NCI-H69 (cell line): ENCODE measurements at regions not wholly inside any gene's neighbourhood (a gene's known extent, or its start where the extent isn't known, plus 50 kb on each side); places are given as distances from the start of the nearest gene placed in this dataset.

Experiments
- DNase-seq: peaks from one replicate; lab custom pipeline; 2025; lab: John Stamatoyannopoulos, UW

DNA sequence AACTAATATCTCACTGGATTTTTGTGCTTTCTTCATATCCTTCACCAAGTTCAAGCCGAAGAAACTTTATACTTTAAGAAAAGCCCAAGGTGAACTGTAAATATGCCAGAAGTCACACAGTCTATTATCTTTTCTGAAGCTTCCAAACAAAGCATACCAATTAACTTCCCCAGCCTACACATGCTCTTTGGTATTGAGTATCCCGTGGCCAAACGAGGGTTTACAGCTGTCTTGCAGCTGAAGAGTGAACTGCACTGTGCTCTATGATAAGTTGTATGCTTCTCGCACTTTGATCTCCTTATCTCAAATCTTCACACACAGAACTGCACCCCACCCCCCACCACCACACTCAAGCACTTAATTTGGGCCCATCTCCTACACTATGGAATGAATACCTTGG, 215.6 kb upstream of the VEPH1 start:
- DNase-seq, result peak; percentile 16

DNA sequence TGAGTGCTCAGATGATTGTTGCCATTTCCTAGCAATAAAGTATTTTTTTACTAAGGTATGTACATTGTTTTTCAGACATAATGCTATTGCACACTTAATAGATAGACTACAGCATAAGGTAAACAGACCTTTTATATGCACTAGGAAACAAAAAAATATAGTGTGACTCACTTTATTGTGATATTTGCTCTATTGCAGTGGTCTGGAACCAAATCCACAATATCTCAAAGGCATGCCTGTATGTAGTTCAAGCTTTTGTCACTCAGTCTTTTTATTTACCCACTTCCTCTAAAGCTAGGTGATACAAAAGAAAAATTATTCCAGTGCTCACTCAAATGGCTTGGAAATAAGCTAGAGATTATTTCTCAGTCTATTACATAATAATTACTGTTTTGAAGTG, 209.9 kb upstream of the VEPH1 start:
- peak; percentile 8 for DNase-seq

DNA sequence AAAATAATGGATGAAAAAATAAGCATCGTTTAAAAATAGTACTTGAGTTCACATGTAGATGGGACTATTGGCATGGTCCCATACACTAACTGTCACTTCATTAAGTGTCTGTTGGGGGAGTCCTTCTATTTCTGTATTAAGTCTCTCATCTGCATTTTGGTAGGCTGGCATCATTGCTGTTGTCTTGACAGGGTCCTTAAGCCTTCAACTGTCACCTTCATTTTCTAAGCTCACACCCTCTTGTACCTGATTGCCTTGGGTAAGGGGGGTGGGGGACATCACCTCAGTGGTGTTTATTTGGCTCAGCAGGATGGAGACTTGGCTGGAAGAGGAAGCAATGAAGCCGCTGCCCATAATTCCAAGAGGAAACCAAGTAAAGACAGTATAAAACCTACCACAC, 202.0 kb upstream of the VEPH1 start:
- peak; percentile 35 for DNase-seq

DNA sequence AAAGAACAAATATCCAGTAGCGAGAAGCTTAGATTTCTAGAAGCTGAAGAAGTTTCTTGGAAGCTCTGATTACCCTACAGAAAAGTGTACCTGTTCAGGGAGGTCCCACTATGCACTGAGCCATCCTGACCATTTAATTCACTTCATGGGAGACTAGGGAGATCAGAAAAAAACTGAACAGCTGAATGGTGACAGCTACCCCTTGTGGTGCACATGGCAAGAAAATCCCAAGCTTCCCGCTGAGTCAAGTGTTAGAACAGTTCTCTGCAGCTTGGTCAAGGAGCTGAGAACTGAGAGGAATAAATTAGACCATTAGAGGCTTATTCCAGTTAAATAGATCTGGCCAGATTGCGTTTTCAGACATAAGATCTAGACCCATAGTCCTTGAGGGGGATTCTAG, 197.2 kb upstream of the VEPH1 start:
- peak; percentile 32 for DNase-seq

DNA sequence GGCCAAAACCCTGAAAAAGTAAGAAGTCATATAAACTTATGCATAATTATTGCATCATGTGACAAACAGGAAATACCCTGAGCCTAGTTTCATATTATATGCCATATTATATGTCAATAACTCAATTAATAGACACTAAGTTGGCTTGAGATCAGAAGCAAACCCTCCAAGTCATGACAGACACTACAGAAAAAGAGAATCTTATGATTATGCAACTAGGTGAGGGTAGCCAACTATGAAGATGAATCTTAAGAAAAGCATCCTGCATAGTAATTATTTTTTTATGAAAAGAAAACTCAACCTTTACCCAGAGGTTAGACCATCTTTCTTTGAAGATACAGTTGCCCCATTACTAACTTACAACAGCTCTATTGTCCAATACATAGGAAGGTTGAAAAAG, 192.4 kb upstream of the VEPH1 start:
- no peak for DNase-seq

DNA sequence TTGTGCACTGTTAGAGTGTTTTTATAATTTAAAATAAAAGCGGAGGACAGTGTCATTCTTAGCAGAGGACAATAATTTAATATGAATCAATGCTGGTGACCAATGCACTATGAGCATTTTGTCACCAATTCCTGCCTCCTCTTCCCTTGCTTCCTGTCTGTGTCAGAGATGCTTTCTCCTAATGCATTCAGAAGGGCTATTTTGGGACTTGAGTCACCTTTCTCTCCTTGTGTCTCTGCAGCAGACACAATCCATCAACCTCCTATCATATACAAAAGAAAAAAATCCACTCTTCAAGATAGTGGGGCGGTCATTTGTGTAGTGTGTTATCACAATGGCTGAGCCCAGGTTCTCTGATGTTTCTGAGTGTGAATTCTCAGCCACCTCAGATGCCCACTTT, 191.9 kb upstream of the VEPH1 start:
- no peak for DNase-seq

DNA sequence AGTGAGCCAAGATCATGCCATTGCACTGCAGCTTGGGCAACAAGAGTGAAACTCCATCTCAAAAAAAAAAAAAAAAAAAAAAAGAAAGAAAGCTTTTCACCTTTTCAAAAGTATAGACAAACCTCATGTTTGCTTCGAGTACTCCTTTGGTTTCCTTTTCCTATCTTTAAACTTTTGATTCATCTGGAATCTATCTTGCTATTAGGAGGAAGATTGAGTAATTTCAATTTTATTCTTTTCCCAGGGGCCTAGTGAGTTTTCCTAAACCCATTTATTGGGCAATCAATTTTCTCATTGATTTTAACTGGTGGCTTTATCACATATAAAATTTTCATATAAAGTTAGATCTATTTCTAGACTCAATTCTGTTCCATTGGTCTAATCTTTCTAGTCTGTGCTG, 190.5 kb upstream of the VEPH1 start:
- no peak for DNase-seq

DNA sequence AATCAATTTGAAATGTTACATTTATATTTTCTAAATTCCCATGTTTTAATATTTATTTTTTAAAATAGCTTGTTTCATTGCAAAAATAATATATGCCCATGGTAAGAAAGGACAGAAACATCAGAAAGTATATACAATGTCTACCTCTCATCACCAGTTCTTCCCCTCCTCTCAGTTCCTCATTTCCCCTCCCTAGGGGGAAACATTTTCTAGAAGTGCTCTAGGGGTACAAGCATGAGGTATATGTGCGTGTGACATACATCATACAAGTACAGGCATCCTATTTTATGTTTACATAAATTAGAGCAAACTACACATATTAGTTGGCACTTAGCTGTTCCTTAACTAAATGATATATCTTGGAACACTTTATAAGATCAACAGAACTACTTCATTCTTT, 189.3 kb upstream of the VEPH1 start:
- no peak for DNase-seq

DNA sequence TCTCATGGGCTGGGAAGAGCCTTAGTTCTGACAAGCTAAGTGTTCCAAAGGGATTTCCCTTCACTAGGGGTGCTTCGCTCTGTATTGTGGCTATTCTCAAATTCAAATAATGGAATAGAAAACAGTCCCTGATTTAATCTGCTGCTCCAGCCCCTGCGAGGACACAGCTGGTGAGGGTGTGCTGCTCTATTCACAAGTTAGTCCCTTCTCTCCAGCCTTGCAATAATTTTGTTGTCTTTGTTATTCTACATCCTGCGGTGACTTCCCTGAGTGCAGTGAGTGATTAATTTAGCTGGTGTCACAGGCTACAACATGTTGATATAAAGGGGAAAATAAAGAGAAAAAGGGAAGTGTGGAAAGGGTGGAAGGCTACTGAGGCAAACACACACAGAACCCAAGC, 180.5 kb upstream of the VEPH1 start:
- DNase-seq, result peak; percentile 49

DNA sequence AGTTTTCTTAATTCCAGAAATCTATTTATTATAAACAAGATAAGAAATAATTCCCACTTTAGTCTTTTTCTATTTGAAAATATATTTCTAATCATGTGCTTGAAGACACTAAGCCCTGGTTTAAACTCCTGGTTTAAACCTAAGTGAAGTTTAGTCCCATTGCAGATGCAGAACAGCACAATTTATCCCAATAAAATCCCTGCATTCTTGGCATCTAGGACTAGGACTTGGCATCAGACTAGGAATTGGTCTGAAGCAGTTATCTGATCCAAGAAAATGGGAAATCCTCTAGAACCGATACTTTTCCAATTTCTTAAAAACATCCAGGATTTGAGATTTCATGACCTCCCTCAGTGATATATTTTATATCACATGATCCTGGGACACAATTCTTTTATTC, 168.8 kb upstream of the VEPH1 start:
- peak; percentile 4 for DNase-seq

DNA sequence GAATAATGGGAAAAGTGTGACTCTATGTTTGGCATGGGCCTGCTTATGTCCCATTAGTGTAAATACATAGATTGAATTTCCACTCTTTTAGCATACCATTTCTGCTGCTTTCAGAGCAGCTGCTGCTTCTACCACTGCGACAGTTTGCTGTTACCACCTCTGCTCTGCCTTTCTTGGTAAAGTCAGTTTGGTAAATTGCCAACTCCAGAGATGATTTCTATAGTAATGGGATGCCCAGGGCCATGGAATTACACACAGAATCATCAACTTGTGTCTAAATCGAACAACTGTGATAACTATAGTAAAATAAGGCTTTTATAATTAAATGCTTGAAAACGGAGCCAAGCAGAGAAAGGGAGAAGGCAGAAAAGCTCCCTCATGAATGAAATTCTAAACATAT, 168.4 kb upstream of the VEPH1 start:
- peak; percentile 77 for DNase-seq

DNA sequence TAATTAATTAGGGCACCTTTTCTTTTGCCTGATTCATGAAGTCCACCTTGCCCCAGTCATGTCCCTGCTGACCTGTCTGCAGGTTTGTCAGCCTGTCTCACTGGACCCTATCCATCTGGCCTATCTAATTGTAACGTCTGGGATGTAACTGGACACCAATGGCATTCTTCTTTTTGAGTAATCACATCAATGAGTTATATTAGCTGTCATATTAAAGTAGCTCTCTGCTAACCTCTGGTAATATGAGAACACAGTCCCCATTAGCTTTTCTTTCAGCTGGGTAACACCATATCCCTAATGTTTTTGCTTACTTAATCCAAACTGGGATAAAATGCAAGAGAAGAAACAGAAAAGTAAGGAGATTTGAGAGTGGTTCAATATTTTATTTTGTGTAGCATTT, 166.2 kb upstream of the VEPH1 start:
- DNase-seq, result peak; percentile 70

DNA sequence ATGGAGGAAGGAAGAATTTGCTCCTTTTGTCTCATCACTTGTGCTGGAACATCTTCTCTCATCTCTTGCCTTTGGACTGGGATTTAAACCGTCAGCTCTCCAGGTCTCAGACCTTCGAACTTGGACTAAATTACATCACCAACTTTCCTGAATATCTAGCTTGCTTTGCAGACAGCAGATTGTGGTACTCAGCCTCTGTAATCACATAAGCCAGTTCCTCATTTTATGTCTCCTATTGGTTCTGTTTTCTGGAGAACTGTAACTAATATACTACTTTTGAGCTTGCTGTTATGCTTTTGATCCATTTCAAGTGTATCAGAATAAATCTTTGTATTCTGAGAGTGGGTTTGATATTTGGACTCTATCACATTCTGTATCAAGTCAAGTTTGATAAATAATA, 164.3 kb upstream of the VEPH1 start:
- DNase-seq, result no peak

DNA sequence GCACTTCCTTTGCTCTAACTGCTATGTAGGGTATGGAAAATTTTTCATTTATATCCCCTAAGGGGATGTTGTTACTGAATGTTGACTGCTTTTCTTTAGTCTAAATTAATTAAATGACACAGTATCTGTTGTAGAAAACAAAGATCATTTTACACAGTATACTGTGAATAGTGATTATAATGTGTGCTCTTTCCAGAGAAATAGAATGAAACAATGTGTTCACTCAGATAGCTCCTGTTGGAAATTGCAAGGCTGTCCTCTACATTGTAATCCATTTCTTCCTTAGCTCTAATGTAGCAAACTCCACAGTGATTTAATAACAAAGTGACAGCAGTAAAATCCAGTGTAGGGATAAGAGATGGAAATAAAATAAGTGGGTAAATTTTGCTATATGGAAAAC, 159.0 kb upstream of the VEPH1 start:
- no peak for DNase-seq

DNA sequence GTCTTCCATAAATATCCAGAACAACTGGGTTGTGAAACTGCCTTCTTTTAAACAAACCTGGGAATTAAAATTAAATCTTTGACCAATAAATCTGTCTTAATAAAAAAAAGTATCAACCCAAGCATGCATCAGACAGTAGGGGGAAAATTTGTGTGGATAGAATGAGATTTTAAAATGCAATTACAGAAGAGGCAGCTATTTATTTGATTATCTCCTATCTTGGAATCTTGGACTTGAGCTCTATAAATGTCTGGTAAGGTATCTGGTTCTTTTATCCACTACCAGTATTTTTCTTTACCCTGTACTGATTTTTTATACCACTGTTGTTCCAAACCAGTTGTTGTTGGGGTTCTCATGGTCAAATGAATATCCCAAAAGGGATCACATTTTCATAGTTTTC, 157.6 kb upstream of the VEPH1 start:
- DNase-seq, result no peak

DNA sequence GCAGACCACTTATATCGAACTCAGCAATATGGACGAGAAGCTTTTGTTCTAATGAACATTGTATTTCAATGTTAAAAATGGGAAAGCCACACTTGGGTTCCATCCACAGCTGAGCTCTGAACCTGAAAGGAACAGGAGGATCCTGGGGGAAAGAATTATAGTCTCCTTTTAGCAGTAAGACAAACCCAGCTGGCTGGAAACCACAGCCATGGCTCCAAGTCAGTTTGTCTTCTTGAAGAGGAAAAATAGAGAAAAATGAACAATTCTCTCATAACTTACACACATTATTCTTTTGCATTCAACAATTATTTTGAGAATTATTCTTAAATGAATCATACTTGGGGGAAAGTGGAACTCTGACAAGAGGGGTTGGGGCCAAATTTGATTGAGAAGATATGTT, 149.2 kb upstream of the VEPH1 start:
- DNase-seq, result no peak

DNA sequence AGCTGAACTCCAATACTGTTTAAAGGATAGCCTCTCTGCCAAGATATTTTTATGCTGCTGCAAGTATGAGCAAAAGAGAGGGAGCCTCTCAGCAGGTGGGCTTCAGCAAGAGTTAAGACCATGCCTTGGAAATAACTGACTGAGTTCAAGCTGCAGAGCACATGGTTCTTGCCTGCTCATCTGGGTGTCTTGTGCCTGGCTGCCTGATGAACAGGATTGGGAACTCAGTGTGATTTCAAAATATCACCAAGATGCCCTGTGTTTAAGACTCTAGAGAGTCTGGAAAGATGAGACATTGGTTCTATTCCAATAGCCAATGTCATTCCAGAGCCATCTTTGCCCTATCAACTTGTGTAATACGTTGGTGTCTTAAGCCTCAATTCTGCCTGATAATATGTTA, 147.5 kb upstream of the VEPH1 start:
- DNase-seq, result no peak

DNA sequence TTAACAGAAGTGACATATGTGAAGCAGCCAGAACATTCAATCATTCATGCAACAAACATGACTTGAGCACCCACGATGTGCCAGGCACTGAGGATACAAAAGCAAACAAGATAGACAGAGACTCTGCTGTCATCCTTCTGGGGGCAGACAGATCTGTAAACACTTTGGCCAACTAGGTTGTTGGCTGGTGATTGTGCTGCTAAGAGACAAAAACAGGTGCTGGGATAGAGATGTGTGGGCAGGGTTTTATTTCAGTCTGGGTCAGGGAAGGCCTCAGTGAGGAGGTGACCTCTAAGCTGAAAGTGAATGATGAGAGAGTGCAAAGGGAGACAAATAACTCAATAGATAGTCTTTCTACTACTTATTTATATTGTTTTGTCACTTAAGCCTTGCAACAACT, 147.0 kb upstream of the VEPH1 start:
- no peak for DNase-seq

DNA sequence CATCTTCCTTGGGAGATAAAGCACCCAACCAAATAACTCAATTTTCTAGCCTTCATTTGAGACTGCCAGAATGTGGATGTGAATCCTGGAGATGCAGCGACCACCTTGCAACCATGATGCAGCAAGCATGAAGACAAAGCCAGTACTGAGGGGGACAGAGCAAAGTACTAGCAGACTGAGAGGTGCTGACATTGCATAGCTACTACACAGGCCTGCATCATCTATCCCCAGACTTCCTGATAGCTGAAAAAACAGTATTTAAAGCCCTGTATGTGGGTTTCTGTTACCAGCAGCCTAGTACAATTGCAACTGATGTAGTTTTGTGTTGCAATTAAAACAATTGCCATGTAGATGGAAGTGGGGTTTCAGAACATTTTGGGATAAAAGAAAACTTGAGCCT, 146.3 kb upstream of the VEPH1 start:
- DNase-seq, result no peak

DNA sequence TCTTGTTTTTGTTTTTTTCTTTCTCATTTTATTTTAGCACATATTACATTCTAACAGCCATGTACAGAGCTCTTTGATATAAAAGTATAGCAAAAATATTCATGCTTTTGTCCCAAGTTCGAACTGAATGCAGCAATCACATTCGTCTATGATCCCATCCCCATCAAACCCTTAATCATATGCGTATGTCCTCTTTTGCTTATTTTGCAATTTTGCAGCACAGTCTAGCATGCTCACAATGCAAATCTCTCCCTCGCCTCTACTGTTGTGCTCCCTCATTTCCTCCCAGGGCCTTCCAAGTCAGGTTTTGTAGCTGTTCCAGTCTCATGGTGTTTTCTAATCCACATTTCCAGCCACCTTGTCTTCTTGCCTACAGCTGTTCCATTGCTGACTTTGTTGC, 144.6 kb upstream of the VEPH1 start:
- DNase-seq, result no peak

DNA sequence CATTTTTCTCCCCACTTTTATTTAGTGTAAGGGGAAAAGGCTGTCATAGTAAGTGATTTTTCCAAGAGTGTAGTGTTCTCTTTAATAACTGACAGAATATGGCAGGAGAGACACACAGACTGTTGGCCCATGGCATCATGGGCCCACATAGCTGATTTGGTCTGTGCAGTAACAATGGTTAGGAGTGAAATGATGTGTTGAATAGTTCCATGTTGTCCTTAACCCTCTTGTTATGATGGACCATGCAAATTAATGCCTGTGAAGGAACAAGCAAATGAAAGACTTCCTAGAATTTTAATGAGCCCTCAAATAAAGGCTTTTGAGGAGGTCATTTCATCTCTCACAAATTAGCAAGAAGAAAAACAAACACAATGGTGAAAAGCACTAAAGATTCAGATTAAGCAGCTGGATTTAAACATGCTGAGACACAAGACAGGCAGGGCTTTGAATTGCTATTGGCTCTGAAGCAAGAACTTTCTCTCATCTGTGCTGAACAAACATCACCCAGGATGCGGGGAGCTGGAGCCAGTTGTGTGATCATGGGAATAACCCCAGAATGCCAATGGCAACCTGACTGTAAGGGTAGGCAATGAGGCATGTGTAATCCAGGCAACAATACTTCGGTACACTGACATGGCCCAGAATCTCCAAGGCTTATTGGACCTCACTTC, 136.7 kb upstream of the VEPH1 start:
- peak; percentile 32 for DNase-seq

DNA sequence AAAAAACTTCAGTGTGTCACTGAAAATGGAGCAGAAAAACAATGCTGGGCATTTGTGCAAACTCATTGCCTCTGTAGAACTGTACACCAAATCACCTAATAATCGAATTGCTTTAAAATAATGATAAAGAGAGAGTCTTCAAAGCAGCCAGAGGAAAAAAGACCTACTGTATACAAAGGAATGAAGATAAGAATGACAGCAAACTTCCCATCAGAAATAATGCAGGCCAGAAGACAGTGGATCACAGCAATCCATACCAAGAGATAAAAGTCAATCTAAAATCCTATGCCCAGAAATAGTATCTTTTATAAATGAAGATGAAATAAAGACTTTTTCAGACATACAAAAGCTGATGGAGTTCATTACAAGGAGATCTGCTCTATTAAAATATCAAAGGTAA, 134.7 kb upstream of the VEPH1 start:
- DNase-seq, result no peak

DNA sequence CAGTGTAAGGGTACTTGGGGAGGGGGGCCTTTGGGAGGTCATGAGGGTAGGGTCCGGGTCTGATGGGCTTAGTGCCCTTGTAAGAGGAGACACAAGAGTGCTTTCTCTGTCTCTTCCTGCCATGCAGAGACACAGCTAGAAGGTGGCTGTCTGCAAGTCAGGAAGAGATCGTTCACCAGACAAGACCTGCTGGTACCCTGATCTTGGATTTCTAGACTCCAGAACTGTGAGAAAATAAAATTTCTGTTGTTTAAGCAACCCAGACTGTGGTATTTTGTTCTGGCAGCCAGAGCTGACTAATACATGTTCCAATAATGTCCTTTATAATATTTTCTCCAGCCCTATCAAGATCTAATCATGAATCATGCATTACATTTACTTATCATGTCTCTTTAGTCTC, 130.0 kb upstream of the VEPH1 start:
- no peak for DNase-seq

DNA sequence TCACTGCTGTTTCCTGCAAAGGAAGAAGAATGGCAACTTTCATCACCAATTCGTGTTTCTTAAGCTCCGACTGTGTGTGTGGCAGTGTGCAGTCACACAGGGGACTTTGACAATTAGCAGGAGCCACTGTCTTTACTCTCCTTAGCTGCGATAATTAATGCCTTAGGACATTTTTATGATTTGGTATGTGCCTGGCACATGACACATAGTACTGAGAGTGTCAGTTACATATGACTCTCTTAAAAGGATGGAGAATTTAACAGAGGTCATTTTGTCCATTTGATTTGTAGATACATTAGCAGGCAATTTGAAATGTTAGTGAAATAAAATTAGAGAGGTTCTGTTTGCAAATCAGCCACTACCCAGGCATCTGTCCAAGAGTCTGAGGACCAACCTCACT, 128.9 kb upstream of the VEPH1 start:
- DNase-seq, result peak; percentile 44

DNA sequence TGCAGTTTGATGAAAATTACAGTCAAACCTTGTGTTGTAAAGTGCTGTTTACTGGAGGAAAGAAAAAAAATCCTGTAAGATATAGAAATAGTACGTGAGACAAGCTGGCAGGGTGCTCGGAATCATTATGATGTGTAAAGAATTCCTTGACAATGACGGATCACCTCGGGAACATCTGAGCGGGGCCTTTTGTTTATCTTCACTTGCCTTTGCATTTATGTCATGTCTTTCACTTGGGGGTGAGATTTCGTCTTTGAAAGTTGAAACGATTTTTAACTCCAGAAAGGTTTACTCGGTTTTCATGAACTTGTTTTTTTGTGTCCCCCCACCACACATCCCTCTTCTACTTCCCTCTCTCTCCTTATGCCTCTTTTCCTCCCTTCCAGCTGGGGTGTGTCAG, 128.3 kb upstream of the VEPH1 start:
- DNase-seq, result peak; percentile 48
